Mesothelial cell of epicardium (in vitro differentiated cells): ENCODE measurements at regions not wholly inside any gene's neighbourhood (a gene's known extent, or its start where the extent isn't known, plus 50 kb on each side); places are given as distances from the start of the nearest gene placed in this dataset.

Source experiments
- DNase-seq, 2 experiments: peaks; one replicate each; pipeline ENCODE4 v3.0.0; 2021; ENCODE audit warnings: low spot score in 2 of 2; ENCODE audit not compliant: unreplicated experiment in 2 of 2
- H3K27ac Mint-ChIP-seq: 2 replicates; pipeline ENCODE4 v1.8.0; 2021; ENCODE audit warnings: mixed read lengths
- H3K27me3 Mint-ChIP-seq: 2 replicates; pipeline ENCODE4 v1.8.0; 2021; ENCODE audit warnings: low read depth, mixed read lengths
- H3K36me3 Mint-ChIP-seq: 2 replicates; pipeline ENCODE4 v1.8.0; 2021; ENCODE audit warnings: mixed read lengths
- H3K4me1 Mint-ChIP-seq: 2 replicates; pipeline ENCODE4 v1.8.0; 2021; ENCODE audit warnings: mixed read lengths
- H3K4me3 Mint-ChIP-seq: 2 replicates; pipeline ENCODE4 v1.8.0; 2021; ENCODE audit warnings: mild to moderate bottlenecking, moderate library complexity, mixed read lengths
- H3K9me3 Mint-ChIP-seq: 2 replicates; pipeline ENCODE4 v1.8.0; 2021; ENCODE audit warnings: mixed read lengths
- CTCF ChIP-seq: fragments of 200-600 bp; sonication (generic); IDR thresholded peaks from one replicate; pipeline ENCODE4 v1.5.0; 2021; ENCODE audit warnings: antibody characterized with exemption; ENCODE audit not compliant: unreplicated experiment

GRCh38 chrX:148134578-148134977 is 153.4 kb downstream of the FMR1NB start:
- Mint-ChIP-seq H3K9me3 (peaks cover 34% of the 10 kb centered on the region), H3K27ac (no peak overlapping the region), H3K4me1 (peaks cover 3% of the 10 kb centered on the region), H3K4me3 (no peak overlapping the region), H3K27me3 (no peaks in the 10 kb centered on the region), H3K36me3 (no peaks in the 10 kb centered on the region)
- TF ChIP-seq CTCF, result no peak
- no peak for DNase-seq

GRCh38 chrX:148135738-148136137 is 154.6 kb downstream of the FMR1NB start:
- Mint-ChIP-seq H3K27ac (no peak overlapping the region), H3K36me3 (no peaks in the 10 kb centered on the region), H3K9me3 (peaks cover 37% of the 10 kb centered on the region), H3K27me3 (no peaks in the 10 kb centered on the region), H3K4me1 (peaks cover 3% of the 10 kb centered on the region), H3K4me3 (no peak overlapping the region)
- no peak for DNase-seq
- TF ChIP-seq CTCF, result no peak

- DNase-seq, result no peak
- no peaks in the 10 kb centered on the region for H3K36me3 Mint-ChIP-seq
- peaks cover 29% of the 10 kb centered on the region for H3K9me3 Mint-ChIP-seq
- H3K4me3 Mint-ChIP-seq, result no peak overlapping the region
- no peaks in the 10 kb centered on the region for H3K27me3 Mint-ChIP-seq
- H3K4me1 Mint-ChIP-seq, result no peaks in the 10 kb centered on the region
- no peak overlapping the region for H3K27ac Mint-ChIP-seq
- no peak for TF ChIP-seq CTCF
Measured at GRCh38 chrX:148146121-148146520, 165.0 kb downstream of the FMR1NB start.

- H3K4me3 Mint-ChIP-seq, result no peak overlapping the region
- no peak overlapping the region for H3K27ac Mint-ChIP-seq
- no peak for DNase-seq
- H3K9me3 Mint-ChIP-seq, result peaks cover 38% of the 10 kb centered on the region
- H3K36me3 Mint-ChIP-seq, result no peaks in the 10 kb centered on the region
- H3K27me3 Mint-ChIP-seq, result no peaks in the 10 kb centered on the region
- no peak for TF ChIP-seq CTCF
- no peaks in the 10 kb centered on the region for H3K4me1 Mint-ChIP-seq
Measured at GRCh38 chrX:148156986-148157385, 175.8 kb downstream of the FMR1NB start.

- peaks cover 28% of the 10 kb centered on the region for H3K9me3 Mint-ChIP-seq
- DNase-seq, result no peak
- no peaks in the 10 kb centered on the region for H3K27me3 Mint-ChIP-seq
- H3K27ac Mint-ChIP-seq, result no peak overlapping the region
- no peak for TF ChIP-seq CTCF
- H3K4me1 Mint-ChIP-seq, result no peaks in the 10 kb centered on the region
- no peak overlapping the region for H3K4me3 Mint-ChIP-seq
- H3K36me3 Mint-ChIP-seq, result no peaks in the 10 kb centered on the region
Measured at GRCh38 chrX:148159796-148160195, 178.7 kb downstream of the FMR1NB start.

- no peak for DNase-seq
- Mint-ChIP-seq H3K27ac (no peak overlapping the region), H3K4me1 (no peaks in the 10 kb centered on the region), H3K4me3 (no peak overlapping the region), H3K9me3 (peaks cover 24% of the 10 kb centered on the region), H3K27me3 (no peaks in the 10 kb centered on the region), H3K36me3 (no peaks in the 10 kb centered on the region)
- no peak for TF ChIP-seq CTCF
Measured at GRCh38 chrX:148161701-148162100, 180.6 kb downstream of the FMR1NB start.
